GM19467 (cell line): ENCODE measurements at regions not wholly inside any gene's neighbourhood (a gene's known extent, or its start where the extent isn't known, plus 50 kb on each side); places are given as distances from the start of the nearest gene placed in this dataset.
"Not testable (repeated sequence)": the region's sequence is repeated elsewhere in the genome, so short reads cannot be mapped to it uniquely, and the experiment has no call there.

ENCODE experiments used
- ATAC-seq: cut with Tn5 transposase; IDR thresholded peaks from one replicate; pipeline ENCODE4 v1.9.1; 2021; ENCODE audit warnings: mild to moderate bottlenecking, moderate library complexity; ENCODE audit not compliant: unreplicated experiment

GRCh38 chr4:81685104-81685503 lies 213.4 kb upstream of the RASGEF1B start:
- ATAC-seq: no peak

GRCh38 chr4:81684352-81684751 lies 212.6 kb upstream of the RASGEF1B start:
- ATAC-seq: no peak

GRCh38 chr4:81682492-81682891 lies 210.8 kb upstream of the RASGEF1B start:
- ATAC-seq: no peak

GRCh38 chr4:81679315-81679714 lies 207.6 kb upstream of the RASGEF1B start:
- no peak for ATAC-seq

GRCh38 chr4:81678801-81679200 lies 207.1 kb upstream of the RASGEF1B start:
- ATAC-seq: no peak

- no peak for ATAC-seq
Measured at GRCh38 chr4:81676537-81676936, 204.8 kb upstream of the RASGEF1B start.

GRCh38 chr4:81675791-81676393 lies 204.2 kb upstream of the RASGEF1B start:
- no peak for ATAC-seq

GRCh38 chr4:81673961-81674360 lies 202.3 kb upstream of the RASGEF1B start:
- ATAC-seq: no peak

GRCh38 chr4:81668328-81668727 lies 196.6 kb upstream of the RASGEF1B start:
- ATAC-seq: not testable (repeated sequence)

- ATAC-seq: no peak
Measured at GRCh38 chr4:81667539-81667938, 195.8 kb upstream of the RASGEF1B start.

- ATAC-seq: no peak
Measured at GRCh38 chr4:81666491-81666890, 194.8 kb upstream of the RASGEF1B start.

GRCh38 chr4:81665649-81666048 lies 193.9 kb upstream of the RASGEF1B start:
- ATAC-seq: no peak

GRCh38 chr4:81665045-81665444 lies 193.3 kb upstream of the RASGEF1B start:
- no peak for ATAC-seq

- no peak for ATAC-seq
Measured at GRCh38 chr4:81664079-81664478, 192.4 kb upstream of the RASGEF1B start.

GRCh38 chr4:81663368-81663767 lies 191.7 kb upstream of the RASGEF1B start:
- no peak for ATAC-seq

GRCh38 chr4:81659051-81659450 lies 187.3 kb upstream of the RASGEF1B start:
- ATAC-seq: no peak

GRCh38 chr4:81652069-81652478 lies 180.4 kb upstream of the RASGEF1B start:
- no peak for ATAC-seq

- no peak for ATAC-seq
Measured at GRCh38 chr4:81651243-81651899, 179.7 kb upstream of the RASGEF1B start.

GRCh38 chr4:81650606-81651242 lies 179.0 kb upstream of the RASGEF1B start:
- ATAC-seq: no peak

- ATAC-seq: peak; percentile 99
Measured at GRCh38 chr4:81648576-81649275, 177.0 kb upstream of the RASGEF1B start.

- no peak for ATAC-seq
Measured at GRCh38 chr4:81647388-81647787, 175.7 kb upstream of the RASGEF1B start.

GRCh38 chr4:81642543-81642942 lies 170.8 kb upstream of the RASGEF1B start:
- no peak for ATAC-seq
